ENCODE measurements at regions not wholly inside any gene's neighbourhood (a gene's known extent, or its start where the extent isn't known, plus 50 kb on each side); places are given as distances from the start of the nearest gene placed in this dataset.
"Not testable (repeated sequence)": the region's sequence is repeated elsewhere in the genome, so short reads cannot be mapped to it uniquely, and the experiment has no call there.

DNA sequence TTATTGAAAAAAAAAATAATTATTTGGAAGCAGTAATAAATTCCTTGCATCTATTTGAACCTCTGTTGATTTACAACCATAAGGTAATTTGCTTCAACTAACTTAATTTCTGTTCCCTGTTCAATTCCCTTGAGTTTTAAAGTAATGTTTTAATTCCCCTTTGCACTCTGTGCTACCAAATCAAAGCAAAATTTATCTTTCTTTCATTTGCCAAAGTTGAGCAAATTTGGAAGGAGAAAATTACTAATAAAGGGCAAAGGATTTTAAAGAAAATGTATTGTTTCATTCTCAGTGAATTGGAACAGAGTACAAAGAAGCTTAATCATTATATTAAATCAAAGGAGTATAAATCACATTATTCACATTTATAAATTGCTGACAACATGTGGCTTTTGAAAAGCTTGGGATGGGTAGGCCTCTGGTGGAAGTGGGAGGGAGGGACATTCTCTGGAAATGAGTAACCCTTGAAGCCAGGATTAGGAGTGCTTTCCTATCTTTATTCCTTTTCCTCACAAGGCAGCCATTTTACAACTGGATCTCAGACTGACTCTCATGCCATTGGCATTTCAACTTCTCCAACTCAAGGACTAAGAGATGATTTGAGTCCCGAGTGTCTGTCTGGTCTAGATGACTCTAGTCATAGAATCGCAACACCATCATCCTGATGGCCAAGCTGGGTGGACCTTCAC is 331.6 kb upstream of the DUSP10 start:
- peak; percentile 92 for DNase-seq (ENCODE audit: low read depth)

DNA sequence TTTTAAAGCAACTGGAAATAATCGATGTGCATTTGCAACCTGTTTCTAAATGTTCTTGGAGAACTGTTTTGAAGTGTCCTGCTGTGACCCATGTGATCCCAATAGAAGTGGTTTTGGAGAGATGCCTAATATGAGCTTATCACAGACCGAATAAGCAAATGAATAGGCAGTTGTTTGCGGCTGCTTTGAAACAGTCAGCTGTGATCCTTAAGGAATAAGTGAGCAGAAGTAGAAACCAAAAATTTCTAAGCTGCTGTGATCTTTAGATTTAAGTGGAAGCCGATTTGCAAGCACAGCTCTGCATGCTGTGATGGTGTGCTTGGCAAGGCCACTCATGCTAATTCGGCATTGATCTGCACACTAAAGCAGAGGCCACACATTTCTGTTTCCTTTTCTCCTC is 329.5 kb upstream of the DUSP10 start:
- peak; percentile 82 for DNase-seq (ENCODE audit: low read depth)

DNA sequence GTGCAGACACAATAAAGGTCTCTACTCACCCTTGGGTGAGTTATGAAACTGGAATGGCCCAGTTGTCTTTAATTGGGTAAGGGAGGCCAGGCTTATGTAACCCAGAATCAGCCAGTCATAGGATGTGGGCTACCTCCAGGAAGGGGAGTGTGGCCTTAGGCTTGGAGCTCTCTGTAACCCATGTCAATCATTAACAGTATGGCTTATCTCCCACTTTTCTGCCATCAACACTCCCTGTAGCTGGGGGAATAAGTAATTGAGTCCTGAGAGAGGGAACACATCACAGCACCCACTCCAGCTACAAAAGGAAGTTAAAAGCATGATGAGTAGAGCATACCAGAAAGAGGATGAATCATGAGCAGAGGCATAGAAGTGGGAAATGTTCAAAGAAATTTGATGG is 327.0 kb upstream of the DUSP10 start:
- DNase-seq (ENCODE audit: low read depth) = no peak

DNA sequence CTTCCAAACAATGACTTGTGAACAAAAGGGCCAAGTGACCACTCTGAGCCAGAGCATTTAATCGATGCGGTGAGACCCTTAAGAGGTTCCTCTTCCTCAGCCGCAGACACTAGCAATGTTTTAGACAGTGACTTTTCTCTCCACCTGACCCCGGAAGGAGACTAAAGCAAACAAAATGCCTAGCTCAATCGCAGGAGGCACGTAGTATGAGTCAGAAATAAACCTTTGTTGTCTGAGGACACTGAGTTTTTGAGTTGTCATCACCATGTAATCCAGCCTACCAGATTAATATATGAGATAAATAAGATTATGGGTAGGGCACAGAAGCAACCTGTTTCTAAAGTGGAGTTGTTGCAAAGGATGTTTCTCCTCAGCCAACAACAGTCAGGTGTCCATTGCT is 326.2 kb upstream of the DUSP10 start:
- DNase-seq (ENCODE audit: low read depth) = no peak

DNA sequence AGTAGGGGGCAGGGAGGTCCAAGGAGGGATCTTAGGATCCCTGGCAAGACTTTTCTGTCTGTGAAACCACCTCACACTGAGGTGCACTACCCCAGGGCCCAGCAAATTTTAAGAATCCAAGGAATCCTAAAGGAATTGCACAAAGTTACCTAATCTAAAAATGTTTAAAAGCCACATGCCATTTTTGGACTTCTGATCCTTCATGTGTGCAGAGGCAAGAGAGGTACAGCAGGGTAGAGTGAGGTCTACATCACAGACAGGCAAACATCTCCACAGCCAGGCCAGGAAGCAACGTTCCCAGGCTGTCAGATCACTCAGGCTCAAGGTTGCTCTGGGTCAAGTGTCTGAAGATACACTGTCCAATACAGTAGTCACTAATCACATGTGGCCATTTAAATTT is 324.6 kb upstream of the DUSP10 start:
- DNase-seq (ENCODE audit: low read depth) = no peak

DNA sequence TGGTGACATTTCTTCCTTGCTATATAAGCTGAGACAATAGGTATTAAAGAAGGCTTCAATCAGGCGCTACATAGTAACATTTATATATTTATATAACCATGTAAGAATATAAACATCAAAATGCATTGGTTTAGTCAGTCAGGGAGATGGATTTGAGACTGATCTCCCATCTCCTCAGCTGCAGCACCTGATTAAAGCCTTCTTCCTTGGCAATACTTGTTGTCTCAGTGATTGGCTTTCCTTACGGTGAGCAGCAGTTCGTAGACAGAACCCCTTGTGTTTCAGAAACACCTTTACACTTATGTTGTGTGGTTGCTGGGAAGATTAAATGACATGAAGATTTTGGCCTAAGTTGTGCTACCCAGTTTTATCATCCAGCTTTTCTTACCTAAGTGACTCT is 323.3 kb upstream of the DUSP10 start:
- no peak for DNase-seq (ENCODE audit: low read depth)

DNA sequence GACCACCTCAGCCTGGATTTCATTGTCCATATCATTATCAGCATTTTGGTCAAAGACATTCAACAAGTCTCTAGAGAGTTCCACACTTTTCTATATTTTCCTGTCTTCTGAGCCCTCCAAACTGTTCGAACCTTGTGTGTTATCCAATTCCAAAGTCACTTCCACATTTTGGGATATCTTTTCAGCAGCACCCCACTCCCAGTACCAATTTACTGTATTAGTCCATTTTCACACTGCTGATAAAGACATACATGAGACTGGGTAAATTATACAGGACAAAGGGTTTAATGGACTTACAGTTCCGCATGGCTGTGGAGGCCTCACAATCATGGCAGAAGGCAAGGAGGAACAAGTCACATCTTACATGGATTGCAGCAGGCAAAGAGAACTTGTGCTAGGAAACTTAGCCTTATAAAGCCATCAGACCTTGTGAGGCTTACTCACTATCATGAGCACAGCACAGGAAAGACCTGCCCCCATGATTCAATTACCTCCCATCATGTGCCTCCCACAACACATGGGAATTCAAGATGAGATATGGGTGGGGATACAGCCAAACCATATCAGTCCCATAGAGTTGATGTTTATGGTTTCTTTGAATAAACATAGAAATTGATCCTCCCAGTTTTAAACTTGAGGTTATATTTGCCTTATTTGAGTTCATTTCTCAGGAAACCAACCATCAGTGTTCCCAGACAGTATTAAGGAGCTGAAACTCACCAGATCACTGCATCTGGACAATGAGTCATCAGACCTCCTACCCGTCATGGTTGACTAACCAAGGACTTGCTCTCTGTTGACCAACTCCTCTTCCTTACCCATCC is 322.7 kb upstream of the DUSP10 start:
- no peak for DNase-seq (ENCODE audit: low read depth)

DNA sequence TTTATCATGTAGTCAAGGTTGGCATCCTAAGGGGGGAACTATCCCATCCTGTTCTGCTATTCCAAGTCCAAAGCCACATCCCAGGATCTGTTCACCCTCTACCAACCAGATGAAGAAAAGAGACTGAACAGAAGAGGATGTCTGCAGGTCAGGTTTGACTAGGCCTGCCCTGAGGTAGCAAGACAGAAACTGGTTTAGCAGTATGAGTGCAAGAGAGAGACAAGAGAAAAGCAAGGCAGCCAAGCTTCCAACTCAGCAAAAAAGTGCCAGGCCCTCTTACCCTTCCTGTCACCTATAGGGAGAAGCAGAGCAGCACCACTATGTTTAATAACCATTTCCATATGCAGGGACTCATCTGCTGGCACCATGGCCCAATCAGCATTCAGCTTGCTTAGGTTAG is 320.8 kb upstream of the DUSP10 start:
- DNase-seq (ENCODE audit: low read depth) = no peak

DNA sequence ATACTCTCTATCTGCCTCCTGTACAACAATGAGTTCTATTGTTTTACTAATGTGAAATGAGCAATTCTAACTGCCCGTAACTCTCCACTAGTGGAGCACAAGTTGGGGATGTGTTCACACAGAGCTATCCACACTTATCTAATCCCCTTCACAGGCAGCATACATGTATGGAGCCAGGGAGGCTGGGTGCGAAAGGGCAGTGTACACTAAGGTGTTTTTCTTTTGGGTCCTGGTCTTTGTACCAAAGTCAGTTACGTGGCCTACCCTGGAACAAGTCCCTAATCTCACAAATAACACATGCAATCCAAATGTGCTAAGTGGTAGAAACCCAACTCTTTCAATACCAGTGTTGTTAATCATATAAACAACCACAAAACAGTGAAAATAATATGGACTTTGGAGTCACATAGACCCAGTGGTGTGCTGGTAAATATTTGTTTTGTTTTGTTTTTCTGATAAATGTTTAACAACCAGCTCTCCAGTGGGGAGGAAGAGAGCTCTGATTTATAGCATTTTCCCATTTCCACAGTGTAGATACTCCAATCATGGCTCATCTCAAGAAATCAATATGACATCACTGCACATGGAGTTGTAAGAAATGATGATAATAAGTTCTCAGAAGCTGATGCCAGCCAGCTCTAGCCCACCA is 319.9 kb upstream of the DUSP10 start:
- DNase-seq (ENCODE audit: low read depth) = no peak

DNA sequence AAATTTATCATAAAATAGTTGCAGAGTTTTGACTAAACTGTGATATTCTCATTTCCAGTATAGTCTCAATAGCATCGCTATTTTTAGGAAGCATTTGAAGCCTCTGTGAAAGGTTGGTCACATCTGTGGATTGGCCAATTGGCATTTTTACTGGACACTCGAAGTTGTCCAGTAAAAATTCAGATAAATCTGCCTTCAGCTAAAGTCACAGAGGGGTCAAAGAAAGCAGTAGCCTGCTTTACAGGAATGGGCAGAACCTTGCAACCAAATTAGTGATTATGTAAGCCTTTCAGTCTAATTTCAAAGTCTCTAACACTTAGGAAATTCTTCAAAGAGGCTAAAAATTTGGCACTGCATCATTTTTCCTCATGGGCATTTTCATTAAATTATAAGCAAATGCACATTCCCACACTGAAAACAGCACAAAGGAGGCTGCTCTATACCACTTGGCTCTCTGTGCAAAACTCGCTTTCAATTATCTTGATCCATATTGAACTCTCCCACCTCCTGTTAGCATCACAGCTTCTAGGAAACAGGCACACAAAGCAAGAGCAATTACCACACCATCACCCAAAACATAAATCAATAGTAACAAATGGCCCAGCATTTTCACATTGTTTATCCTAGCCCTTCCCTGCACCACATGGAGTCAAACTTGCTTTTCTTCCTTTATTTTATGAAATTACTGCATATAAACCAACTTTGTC is 318.5 kb upstream of the DUSP10 start:
- DNase-seq (ENCODE audit: low read depth) = no peak

DNA sequence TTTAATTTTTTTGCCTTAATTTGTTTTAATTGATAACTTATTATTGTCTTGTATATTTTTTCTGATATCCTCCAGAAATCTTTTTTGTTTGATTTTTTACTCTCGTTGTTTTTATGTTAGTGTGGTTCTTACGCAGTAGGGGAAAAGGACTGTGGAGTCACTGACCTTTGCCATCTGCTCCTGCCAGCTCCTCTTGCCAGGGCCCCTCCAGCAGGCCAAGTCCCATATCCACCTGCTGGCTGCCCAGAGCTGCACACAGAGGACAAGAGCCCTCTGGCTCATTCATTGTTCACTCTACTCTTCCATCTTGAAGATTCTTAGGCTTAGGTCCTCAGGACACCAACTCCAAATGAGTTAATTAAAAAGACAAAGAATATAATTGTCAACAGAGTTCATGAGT is 316.4 kb upstream of the DUSP10 start:
- DNase-seq (ENCODE audit: low read depth) = no peak

DNA sequence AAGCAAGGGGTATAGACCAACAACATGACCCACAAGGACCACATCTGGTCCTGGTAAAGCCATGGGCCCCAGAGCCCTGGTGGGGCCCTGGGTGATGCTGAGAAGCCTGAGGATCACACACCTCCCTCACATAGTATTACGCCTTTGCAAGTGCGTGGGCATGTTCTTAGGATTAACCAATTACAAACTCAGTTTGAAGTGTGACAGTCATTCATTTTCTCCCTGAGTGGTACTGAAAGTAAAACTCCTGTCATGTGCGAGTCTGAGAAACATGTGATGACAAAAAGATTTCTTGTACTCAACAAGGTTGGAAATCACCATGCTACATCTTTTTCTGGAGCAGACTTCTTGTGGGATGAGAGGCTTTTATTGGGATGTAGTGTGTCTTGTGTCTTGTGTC is 315.3 kb upstream of the DUSP10 start:
- no peak for DNase-seq (ENCODE audit: low read depth)

DNA sequence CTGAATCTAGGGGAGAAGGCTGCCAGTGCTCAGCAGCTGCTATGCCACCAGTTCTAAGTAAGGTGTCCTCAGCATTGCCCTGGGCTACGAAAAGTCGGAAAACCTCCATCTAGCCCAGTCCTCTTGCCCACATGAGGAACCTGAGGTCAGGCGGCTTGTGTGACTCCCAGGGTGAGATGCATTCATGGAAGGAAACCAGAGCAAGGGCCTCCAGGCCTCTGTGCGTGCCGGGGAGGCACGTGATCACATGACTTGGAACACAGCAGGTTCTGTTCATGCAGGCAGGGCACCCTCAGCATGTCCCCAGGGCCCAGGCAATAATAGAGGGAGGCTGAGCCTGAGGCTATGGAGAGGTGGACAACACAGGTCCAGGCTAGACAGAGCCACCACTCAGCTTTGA is 312.5 kb upstream of the DUSP10 start:
- no peak for DNase-seq (ENCODE audit: low read depth)

DNA sequence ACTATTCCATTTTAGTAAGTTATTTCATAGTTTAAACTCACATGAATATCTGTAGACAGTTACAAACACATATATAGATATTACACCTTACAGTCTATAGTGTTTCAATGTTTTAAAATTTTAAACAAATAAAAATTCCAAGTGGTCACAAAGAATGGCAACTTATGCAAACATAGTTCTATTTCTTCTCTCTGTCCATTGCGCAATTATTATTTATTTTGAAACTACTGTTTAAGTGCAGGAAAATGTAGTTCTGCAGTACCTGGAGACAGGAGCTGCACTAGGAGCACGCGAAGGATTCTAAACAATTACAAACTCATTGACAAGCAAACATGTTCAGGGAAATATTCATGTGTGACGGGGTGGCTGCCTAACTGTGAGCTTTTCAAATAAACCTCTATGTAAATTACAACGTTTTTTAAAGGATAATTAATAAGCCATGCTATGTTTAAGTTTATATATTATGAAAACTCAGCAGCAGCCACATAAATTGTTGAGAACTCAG is 312.0 kb upstream of the DUSP10 start:
- DNase-seq (ENCODE audit: low read depth) = no peak

DNA sequence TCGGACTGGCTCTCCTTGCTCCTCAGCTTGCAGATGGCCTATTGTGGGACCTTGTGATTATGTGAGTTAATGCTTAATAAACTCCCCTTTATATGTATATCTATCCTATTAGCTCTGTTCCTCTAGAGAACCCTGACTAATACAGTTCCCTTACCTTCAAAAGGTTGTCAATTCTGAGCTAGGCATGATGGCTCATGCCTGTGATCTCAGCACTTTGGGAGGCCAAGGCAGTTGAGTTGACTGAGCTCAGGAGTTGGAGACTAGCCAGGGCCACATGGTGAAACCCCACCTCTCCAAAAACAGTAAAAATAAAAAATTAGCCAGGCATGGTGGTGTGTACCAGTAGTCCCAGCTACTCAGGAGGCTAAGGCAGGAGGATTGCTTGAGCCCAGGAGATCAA is 309.4 kb upstream of the DUSP10 start:
- not testable (repeated sequence) for DNase-seq (ENCODE audit: low read depth)

DNA sequence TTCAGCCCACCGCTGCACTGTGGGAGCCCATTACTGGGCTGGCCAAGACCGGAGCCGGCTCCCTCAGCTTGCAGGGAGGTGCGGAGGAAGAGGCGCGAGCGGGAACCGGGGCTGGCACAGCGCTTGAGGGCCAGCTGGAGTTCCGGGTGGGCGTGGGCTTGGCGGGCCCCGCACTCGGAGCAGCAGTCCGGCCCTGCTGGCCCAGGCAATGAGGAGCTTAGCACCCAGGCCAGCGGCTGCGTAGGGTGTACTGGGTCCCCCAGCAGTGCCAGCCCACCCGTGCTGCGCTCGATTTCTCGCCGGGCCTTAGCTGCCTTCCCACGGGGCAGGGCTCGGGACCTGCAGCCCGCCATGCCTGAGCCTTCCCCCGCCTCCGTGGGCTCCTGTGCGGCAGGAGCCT is 307.8 kb upstream of the DUSP10 start:
- DNase-seq (ENCODE audit: low read depth) = not testable (repeated sequence)

DNA sequence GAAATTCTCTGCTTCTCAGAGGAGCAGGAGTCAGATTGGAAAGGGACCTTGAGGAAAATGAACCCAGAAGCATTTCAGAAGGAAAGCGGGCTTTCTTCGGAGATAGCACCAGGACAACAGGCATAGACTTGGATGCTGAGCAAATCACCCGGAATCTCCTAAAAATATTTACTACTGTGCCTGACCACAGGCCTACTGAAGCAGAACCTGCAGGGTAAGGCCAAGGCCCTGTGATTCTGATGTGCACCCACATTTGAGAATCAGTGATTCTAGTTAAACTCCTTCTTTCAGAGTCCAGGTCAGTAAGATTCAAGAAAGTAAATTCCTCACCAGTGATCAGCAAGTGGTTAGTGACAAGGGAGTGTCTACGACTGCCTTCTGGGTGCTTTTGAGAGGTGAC is 307.3 kb upstream of the DUSP10 start:
- DNase-seq (ENCODE audit: low read depth) = no peak

DNA sequence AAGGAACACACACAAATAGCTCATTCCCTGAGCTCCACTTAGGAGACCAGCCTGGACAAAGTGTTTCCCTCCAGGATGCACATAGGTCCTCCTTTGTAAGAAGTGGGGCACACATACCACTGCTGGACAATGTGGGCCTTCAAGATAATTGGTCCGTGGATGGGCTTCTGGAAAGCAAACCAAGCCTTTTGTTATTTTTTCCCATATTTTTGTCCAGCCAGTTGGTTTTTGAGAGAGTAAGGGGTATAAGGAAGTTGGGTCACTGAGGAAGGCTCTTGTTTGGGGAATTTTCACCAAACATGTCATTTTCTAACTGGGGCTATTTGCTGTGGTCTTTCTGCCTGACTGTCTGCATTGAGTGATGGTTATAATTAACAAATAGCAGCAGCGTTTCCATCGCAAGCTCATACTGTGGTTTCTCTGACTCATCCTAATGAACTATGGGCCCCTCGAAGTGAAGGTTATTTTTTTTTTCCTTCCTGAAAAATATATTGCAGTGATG is 306.3 kb upstream of the DUSP10 start:
- peak; percentile 69 for DNase-seq (ENCODE audit: low read depth)

DNA sequence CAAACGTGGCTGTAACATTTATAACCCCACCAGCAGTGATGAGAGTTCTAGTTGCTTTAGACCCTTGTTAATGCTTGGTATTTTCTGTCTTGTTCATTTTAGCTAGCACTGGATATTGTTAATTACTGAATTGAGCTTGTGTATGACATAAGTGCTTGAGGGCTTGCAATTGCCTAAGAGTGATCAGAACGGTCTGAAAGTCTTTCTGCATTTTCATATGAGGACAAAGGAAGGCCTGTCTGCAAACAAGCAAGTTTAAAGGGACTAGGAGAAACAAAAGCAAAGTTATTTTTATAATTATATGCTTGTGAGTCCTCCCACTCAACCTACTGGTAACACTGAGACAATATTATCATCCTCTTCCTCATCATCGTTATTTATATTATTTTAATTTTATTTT is 305.5 kb upstream of the DUSP10 start:
- no peak for DNase-seq (ENCODE audit: low read depth)

DNA sequence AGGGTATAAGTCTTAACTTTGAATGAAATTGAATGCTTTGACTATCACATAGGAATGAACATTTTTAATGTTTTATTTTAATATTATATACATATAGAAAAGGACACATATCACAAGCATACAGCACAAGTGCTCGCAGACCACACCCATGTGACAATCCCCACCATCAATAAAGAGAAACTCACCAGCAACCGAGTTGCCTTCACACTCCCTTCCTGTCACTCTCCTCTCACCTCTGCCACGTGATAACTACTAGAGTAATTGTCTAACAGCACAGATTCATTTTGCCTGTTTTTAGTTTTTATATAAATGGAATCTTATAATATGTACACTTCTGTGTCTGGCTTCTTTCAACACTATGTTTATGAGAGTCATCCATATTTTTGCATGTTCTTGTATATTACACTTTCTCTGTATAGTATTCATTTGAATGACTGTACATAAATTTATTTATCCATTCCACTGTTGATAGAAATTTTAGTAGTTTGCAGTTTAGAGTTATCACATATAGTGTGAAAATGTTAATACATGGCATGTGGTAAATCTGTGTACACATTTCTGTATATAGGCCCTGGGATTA is 304.9 kb upstream of the DUSP10 start:
- DNase-seq (ENCODE audit: low read depth) = no peak

DNA sequence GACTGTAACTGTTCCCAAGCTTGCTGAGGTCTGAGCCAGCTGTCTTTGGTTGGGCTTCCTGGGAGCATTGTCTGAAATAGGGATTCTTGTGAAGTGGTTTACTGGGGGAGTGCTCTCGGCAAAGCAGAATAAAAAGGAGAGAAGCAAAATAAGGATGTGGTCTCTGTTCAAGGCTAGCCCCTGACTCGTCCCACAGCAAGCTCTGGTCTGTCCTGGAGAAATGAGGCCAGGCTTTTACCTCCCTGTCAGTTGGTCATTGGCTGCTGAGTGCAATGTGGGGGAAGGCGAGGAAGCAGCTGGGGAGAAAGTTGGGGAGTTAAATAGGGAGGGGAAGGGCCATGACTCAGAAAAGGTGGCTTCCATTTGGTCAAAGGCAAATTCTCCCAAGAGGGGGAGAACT is 303.9 kb upstream of the DUSP10 start:
- peak; percentile 90 for DNase-seq (ENCODE audit: low read depth)
